ENCODE measurements at regions not wholly inside any gene's neighbourhood (a gene's known extent, or its start where the extent isn't known, plus 50 kb on each side); places are given as distances from the start of the nearest gene placed in this dataset.

DNA sequence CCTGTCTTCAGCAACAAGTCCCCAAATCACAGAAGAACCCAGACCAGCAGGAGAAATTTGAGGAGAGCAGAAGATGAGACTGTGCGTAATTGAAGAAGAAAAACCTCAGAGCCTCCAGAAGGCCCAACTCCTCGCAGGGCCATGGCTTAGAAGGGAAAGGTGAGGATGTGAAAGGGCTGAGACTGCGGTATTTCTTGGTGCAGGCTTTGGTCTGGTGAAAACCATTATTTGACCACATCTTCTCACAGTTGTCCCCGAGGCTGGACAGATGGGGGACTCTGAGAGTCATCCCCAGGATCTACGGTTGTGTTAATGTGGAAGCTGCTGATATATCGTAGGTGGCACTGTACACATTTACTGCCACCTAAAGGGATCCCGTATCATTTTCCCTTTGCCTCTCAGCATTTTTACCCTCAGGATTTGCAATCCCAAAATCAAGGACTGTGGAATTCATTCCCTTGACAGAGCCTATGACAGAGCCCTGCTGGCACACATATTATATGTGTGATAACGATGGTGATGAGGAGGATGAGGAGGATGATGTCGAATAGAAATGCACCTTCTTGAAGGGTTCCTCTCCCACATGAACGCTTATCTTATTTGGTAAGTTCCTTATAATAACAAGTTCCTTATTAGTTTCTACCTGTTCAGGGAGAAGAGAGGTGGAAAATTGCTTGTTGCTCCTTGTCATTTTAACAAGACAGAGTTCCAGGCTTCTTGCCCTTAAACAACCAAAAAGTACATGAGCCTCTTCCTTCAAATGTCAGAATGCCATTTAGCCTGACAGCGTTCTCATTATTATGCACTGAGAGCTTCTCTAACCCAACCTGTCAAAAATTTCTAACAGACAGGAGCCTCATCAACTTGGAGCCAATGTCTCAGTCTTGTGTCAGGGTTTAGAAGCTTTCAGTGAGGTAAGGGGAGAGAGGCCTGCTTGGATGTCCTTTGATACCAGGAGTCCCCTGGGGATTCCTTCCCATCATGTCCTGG is 135.8 kb downstream of the PXDC1 start:
- Histone ChIP-seq H3K14ac (replicated peaks; ENCODE audit: low read depth, low read length) (no peak overlapping the region), H2BK20ac (ENCODE audit: low read depth, low read length) (no peak overlapping the region), H3K4ac (ENCODE audit: low read depth, low read length) (no peak overlapping the region), H3K27me3 (ENCODE audit: control insufficient read depth, insufficient read depth, low read length) (peaks cover 42% of the 10 kb centered on the region), H4K8ac (ENCODE audit: low read depth in 2 of 2, low read length in 2 of 2) (no peak overlapping the region), H4K20me1 (ENCODE audit: insufficient read depth, low read length) (no peaks in the 10 kb centered on the region), H3K9me1 (ENCODE audit: insufficient read depth, low read length) (peaks cover 5% of the 10 kb centered on the region; the same call in 1 of the 2 replicates), H3K56ac (ENCODE audit: extremely low read depth, insufficient read depth, low read length) (no peak overlapping the region), H3K18ac (ENCODE audit: low read depth, low read length) (no peak overlapping the region), H2BK15ac (ENCODE audit: low read depth, low read length) (no peak overlapping the region), H2AK9ac (replicated peaks; ENCODE audit: low read depth, low read length, poor library complexity) (no peak overlapping the region), H4K5ac (ENCODE audit: low read depth, low read length) (no peak overlapping the region), H3K9me3 (ENCODE audit: control insufficient read depth, insufficient read depth, low read length) (no peaks in the 10 kb centered on the region), H3K27ac (ENCODE audit: insufficient read depth, low read length) (no peak overlapping the region), H2BK5ac (ENCODE audit: low read depth, low read length, poor library complexity, severe bottlenecking) (no peak overlapping the region), H3K4me3 (ENCODE audit: insufficient read depth, low read depth, low read length) (no peak overlapping the region), H3K79me1 (ENCODE audit: low read depth in 1 of 2, low read length in 2 of 2) (no peaks in the 10 kb centered on the region), H3K4me2 (ENCODE audit: low read depth, low read length) (no peak overlapping the region), H2AK5ac (ENCODE audit: low read depth, low read length) (no peak overlapping the region), H3K23ac (ENCODE audit: low read depth, low read length) (no peak overlapping the region), H2AFZ (replicated peaks; ENCODE audit: low read length, poor library complexity) (no peak overlapping the region), H3K9ac (ENCODE audit: low read depth, low read length) (no peak overlapping the region), H2BK120ac (ENCODE audit: low read depth, low read length) (no peak overlapping the region), H4K91ac (ENCODE audit: insufficient read depth, low read depth, low read length) (no peak overlapping the region), H3K36me3 (ENCODE audit: control insufficient read depth, insufficient read depth, low read length) (no peaks in the 10 kb centered on the region), H3K4me1 (ENCODE audit: control insufficient read depth, insufficient read depth, low read length) (peaks cover 7% of the 10 kb centered on the region)
- intact Hi-C loops (cut with micrococcal nuclease): no loop called here
- ChIA-PET CTCF (no interaction called here), POLR2A (ENCODE audit: unreplicated experiment) (no interaction called here)
- dilution Hi-C loops (cut with HindIII; ENCODE audit: low sequenced_read_pairs, unreplicated experiment): no loop called here
- TF ChIP-seq RAD21 (IDR thresholded peaks at IDR 0.05; ENCODE audit: low read length) (no peak), SMC3 (IDR thresholded peaks at IDR 0.05; ENCODE audit: low read depth, low read length) (no peak), MXI1 (IDR thresholded peaks at IDR 0.05; ENCODE audit: borderline replicate concordance, low read depth, low read length) (no peak), FOS (IDR thresholded peaks at IDR 0.05; ENCODE audit: low read depth, low read length) (no peak), BHLHE40 (IDR thresholded peaks at IDR 0.05; ENCODE audit: low read depth, low read length) (no peak), CEBPB (IDR thresholded peaks at IDR 0.05; ENCODE audit: low read depth, low read length) (no peak), NFE2L2 (IDR thresholded peaks at IDR 0.05; ENCODE audit: low read depth, low read length) (no peak), POLR2A (IDR thresholded peaks at IDR 0.05; ENCODE audit: low read depth, low read length) (no peak)
- TF ChIP-seq, protein P1, sequence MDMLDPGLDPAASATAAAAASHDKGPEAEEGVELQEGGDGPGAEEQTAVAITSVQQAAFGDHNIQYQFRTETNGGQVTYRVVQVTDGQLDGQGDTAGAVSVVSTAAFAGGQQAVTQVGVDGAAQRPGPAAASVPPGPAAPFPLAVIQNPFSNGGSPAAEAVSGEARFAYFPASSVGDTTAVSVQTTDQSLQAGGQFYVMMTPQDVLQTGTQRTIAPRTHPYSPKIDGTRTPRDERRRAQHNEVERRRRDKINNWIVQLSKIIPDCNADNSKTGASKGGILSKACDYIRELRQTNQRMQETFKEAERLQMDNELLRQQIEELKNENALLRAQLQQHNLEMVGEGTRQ (IDR thresholded peaks at IDR 0.05; ENCODE audit: low read depth, low read length): no peak
- TF ChIP-seq, protein P2, sequence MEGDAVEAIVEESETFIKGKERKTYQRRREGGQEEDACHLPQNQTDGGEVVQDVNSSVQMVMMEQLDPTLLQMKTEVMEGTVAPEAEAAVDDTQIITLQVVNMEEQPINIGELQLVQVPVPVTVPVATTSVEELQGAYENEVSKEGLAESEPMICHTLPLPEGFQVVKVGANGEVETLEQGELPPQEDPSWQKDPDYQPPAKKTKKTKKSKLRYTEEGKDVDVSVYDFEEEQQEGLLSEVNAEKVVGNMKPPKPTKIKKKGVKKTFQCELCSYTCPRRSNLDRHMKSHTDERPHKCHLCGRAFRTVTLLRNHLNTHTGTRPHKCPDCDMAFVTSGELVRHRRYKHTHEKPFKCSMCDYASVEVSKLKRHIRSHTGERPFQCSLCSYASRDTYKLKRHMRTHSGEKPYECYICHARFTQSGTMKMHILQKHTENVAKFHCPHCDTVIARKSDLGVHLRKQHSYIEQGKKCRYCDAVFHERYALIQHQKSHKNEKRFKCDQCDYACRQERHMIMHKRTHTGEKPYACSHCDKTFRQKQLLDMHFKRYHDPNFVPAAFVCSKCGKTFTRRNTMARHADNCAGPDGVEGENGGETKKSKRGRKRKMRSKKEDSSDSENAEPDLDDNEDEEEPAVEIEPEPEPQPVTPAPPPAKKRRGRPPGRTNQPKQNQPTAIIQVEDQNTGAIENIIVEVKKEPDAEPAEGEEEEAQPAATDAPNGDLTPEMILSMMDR (conservative IDR thresholded peaks at IDR 0.05; ENCODE audit: low read depth, low read length): no peak
- no TSS peak for BruUV-seq (replicated peaks)
- no CpG with 5 or more reads among the region's 11 CpGs for WGBS, 2 experiments (ENCODE audit: extremely low coverage in 2 of 2, insufficient read length in 1 of 2)
- in situ Hi-C loops (cut with MboI; ENCODE audit: low sequenced_read_pairs): no loop called here
- DNase-seq (no peak), ATAC-seq (ENCODE audit: low read depth) (no peak)
